ENCODE measurements at regions not wholly inside any gene's neighbourhood (a gene's known extent, or its start where the extent isn't known, plus 50 kb on each side); places are given as distances from the start of the nearest gene placed in this dataset.

DNA sequence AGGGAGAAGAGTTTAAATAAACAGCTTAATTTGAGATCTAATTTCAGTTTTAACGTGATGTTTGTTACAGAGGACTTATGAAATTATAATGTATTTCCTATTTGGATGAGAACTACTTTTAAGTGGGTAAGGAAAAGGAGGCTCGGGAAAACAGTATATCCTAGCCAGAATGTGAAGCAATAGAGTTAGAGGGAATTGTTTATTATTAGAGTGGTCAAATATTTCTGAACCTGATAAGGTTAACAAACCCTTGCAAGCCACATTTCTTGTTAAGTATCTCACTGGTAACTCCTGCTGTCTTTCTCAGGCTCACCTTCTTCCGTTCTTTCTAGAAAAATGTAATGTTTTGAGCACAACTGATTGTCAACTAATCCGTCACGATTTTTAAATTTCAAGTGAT, 335.1 kb upstream of the MBL2 start:
- TF ChIP-seq, protein P1, sequence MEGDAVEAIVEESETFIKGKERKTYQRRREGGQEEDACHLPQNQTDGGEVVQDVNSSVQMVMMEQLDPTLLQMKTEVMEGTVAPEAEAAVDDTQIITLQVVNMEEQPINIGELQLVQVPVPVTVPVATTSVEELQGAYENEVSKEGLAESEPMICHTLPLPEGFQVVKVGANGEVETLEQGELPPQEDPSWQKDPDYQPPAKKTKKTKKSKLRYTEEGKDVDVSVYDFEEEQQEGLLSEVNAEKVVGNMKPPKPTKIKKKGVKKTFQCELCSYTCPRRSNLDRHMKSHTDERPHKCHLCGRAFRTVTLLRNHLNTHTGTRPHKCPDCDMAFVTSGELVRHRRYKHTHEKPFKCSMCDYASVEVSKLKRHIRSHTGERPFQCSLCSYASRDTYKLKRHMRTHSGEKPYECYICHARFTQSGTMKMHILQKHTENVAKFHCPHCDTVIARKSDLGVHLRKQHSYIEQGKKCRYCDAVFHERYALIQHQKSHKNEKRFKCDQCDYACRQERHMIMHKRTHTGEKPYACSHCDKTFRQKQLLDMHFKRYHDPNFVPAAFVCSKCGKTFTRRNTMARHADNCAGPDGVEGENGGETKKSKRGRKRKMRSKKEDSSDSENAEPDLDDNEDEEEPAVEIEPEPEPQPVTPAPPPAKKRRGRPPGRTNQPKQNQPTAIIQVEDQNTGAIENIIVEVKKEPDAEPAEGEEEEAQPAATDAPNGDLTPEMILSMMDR (IDR thresholded peaks at IDR 0.05): no peak
- TF ChIP-seq EP300 (IDR thresholded peaks at IDR 0.05): no peak
